ENCODE measurements at regions not wholly inside any gene's neighbourhood (a gene's known extent, or its start where the extent isn't known, plus 50 kb on each side); places are given as distances from the start of the nearest gene placed in this dataset.
"Not testable (repeated sequence)": the region's sequence is repeated elsewhere in the genome, so short reads cannot be mapped to it uniquely, and the experiment has no call there.

GRCh38 chr14:24700511-24700910, 66.5 kb upstream of the GZMB start:
- no peaks in the 10 kb centered on the region for H3K4me1 ChIP-seq
- DNase-seq: no peak
- no peak overlapping the region for H3K27ac ChIP-seq (replicated peaks)
- no peaks in the 10 kb centered on the region for H3K9me3 ChIP-seq (replicated peaks)
- no peak overlapping the region for H3K4me3 ChIP-seq
- no peaks in the 10 kb centered on the region for H3K36me3 ChIP-seq
- intact Hi-C loops (cut with micrococcal nuclease): no loop called here
- no peaks in the 10 kb centered on the region for H3K27me3 ChIP-seq (ENCODE audit: low read depth)
- no peak for TF ChIP-seq CTCF (IDR thresholded peaks at IDR 0.05; ENCODE audit: borderline replicate concordance)

- Histone ChIP-seq H3K36me3 (no peaks in the 10 kb centered on the region), H3K9me3 (replicated peaks) (no peaks in the 10 kb centered on the region), H3K27ac (replicated peaks) (no peak overlapping the region), H3K4me3 (no peak overlapping the region), H3K4me1 (peaks cover 7% of the 10 kb centered on the region), H3K27me3 (ENCODE audit: low read depth) (no peaks in the 10 kb centered on the region)
- no peak for DNase-seq
- no peak for TF ChIP-seq CTCF (IDR thresholded peaks at IDR 0.05; ENCODE audit: borderline replicate concordance)
- intact Hi-C loops (cut with micrococcal nuclease): no loop called here
Measured at GRCh38 chr14:24699052-24699451, 65.1 kb upstream of the GZMB start.

- H3K4me1 ChIP-seq; H3K4me3 ChIP-seq; H3K27ac ChIP-seq (replicated peaks); intact Hi-C loops (cut with micrococcal nuclease); DNase-seq; H3K27me3 ChIP-seq (ENCODE audit: low read depth); H3K9me3 ChIP-seq (replicated peaks); H3K36me3 ChIP-seq: not testable (repeated sequence)
Measured at GRCh38 chr14:24696280-24696920, 62.4 kb upstream of the GZMB start.

- H3K9me3 ChIP-seq (replicated peaks): no peaks in the 10 kb centered on the region
- intact Hi-C loops (cut with micrococcal nuclease): no loop called here
- peak overlapping the region; percentile 47 for H3K27ac ChIP-seq (replicated peaks)
- H3K27me3 ChIP-seq (ENCODE audit: low read depth): peaks cover 5% of the 10 kb centered on the region
- no peak overlapping the region for H3K4me3 ChIP-seq
- H3K4me1 ChIP-seq: peaks cover 7% of the 10 kb centered on the region
- DNase-seq: no peak
- TF ChIP-seq CTCF (IDR thresholded peaks at IDR 0.05; ENCODE audit: borderline replicate concordance): no peak
- H3K36me3 ChIP-seq: no peaks in the 10 kb centered on the region
Measured at GRCh38 chr14:24695265-24696241, 61.6 kb upstream of the GZMB start.

- H3K27ac ChIP-seq (replicated peaks): peak overlapping the region; percentile 47
- peaks cover 12% of the 10 kb centered on the region for H3K27me3 ChIP-seq (ENCODE audit: low read depth)
- no peaks in the 10 kb centered on the region for H3K36me3 ChIP-seq
- H3K4me1 ChIP-seq: peaks cover 7% of the 10 kb centered on the region
- H3K4me3 ChIP-seq: no peak overlapping the region
- intact Hi-C loops (cut with micrococcal nuclease): no loop called here
- TF ChIP-seq CTCF (IDR thresholded peaks at IDR 0.05; ENCODE audit: borderline replicate concordance): no peak
- DNase-seq: no peak
- no peaks in the 10 kb centered on the region for H3K9me3 ChIP-seq (replicated peaks)
Measured at GRCh38 chr14:24694680-24695079, 60.7 kb upstream of the GZMB start.

- H3K4me3 ChIP-seq: no peak overlapping the region
- peaks cover 7% of the 10 kb centered on the region for H3K4me1 ChIP-seq
- no peak overlapping the region for H3K27ac ChIP-seq (replicated peaks)
- no peaks in the 10 kb centered on the region for H3K9me3 ChIP-seq (replicated peaks)
- no peaks in the 10 kb centered on the region for H3K36me3 ChIP-seq
- intact Hi-C loops (cut with micrococcal nuclease): no loop called here
- H3K27me3 ChIP-seq (ENCODE audit: low read depth): peaks cover 19% of the 10 kb centered on the region
- TF ChIP-seq CTCF (IDR thresholded peaks at IDR 0.05; ENCODE audit: borderline replicate concordance): no peak
- no peak for DNase-seq
Measured at GRCh38 chr14:24693983-24694382, 60.0 kb upstream of the GZMB start.
